Activated T-helper 1 cell treated with anti-CD3 and anti-CD28 coated beads, Interleukin-2, amount 50 U/mL, for 16 hours (primary cell): ENCODE measurements at regions not wholly inside any gene's neighbourhood (a gene's known extent, or its start where the extent isn't known, plus 50 kb on each side); places are given as distances from the start of the nearest gene placed in this dataset.

Experiments
- DNase-seq, 2 donors: peaks; one replicate each; pipeline ENCODE4 v3.0.0-alpha.2; 2020; ENCODE audit warnings: low read depth in 1 of 2, low spot score in 1 of 2

GRCh38 chr15:95837341-95838004 is 493.0 kb upstream of the NR2F2 start:
- no peak for DNase-seq

- no peak for DNase-seq
Observed at GRCh38 chr15:95839367-95839782, 491.1 kb upstream of the NR2F2 start.

- DNase-seq, result no peak
Observed at GRCh38 chr15:95840004-95840403, 490.5 kb upstream of the NR2F2 start.

- no peak for DNase-seq
Observed at GRCh38 chr15:95840855-95841254, 489.6 kb upstream of the NR2F2 start.

- no peak for DNase-seq
Observed at GRCh38 chr15:95842576-95842975, 487.9 kb upstream of the NR2F2 start.

- no peak for DNase-seq
Observed at GRCh38 chr15:95843241-95843910, 487.1 kb upstream of the NR2F2 start.

- no peak for DNase-seq
Observed at GRCh38 chr15:95845862-95846515, 484.5 kb upstream of the NR2F2 start.

GRCh38 chr15:95848126-95848525 is 482.4 kb upstream of the NR2F2 start:
- no peak for DNase-seq

- no peak for DNase-seq
Observed at GRCh38 chr15:95850837-95851236, 479.7 kb upstream of the NR2F2 start.

- no peak for DNase-seq
Observed at GRCh38 chr15:95853350-95853749, 477.1 kb upstream of the NR2F2 start.

- no peak for DNase-seq
Observed at GRCh38 chr15:95857124-95857757, 473.3 kb upstream of the NR2F2 start.

- DNase-seq, result no peak
Observed at GRCh38 chr15:95857758-95858157, 472.7 kb upstream of the NR2F2 start.

- no peak for DNase-seq
Observed at GRCh38 chr15:95860406-95860805, 470.1 kb upstream of the NR2F2 start.

GRCh38 chr15:95864467-95864886 is 466.0 kb upstream of the NR2F2 start:
- no peak for DNase-seq

- DNase-seq, result no peak
Observed at GRCh38 chr15:95865330-95865739, 465.2 kb upstream of the NR2F2 start.

- DNase-seq, result no peak
Observed at GRCh38 chr15:95866711-95867440, 463.6 kb upstream of the NR2F2 start.

- DNase-seq, result no peak
Observed at GRCh38 chr15:95868450-95868849, 462.1 kb upstream of the NR2F2 start.

- no peak for DNase-seq
Observed at GRCh38 chr15:95868970-95869369, 461.5 kb upstream of the NR2F2 start.

- no peak for DNase-seq
Observed at GRCh38 chr15:95869920-95870319, 460.6 kb upstream of the NR2F2 start.

- DNase-seq, result no peak
Observed at GRCh38 chr15:95872366-95872771, 458.1 kb upstream of the NR2F2 start.

- no peak for DNase-seq
Observed at GRCh38 chr15:95874637-95875036, 455.9 kb upstream of the NR2F2 start.
